ENCODE measurements at regions not wholly inside any gene's neighbourhood (a gene's known extent, or its start where the extent isn't known, plus 50 kb on each side); places are given as distances from the start of the nearest gene placed in this dataset.
"Not testable (repeated sequence)": the region's sequence is repeated elsewhere in the genome, so short reads cannot be mapped to it uniquely, and the experiment has no call there.

DNA sequence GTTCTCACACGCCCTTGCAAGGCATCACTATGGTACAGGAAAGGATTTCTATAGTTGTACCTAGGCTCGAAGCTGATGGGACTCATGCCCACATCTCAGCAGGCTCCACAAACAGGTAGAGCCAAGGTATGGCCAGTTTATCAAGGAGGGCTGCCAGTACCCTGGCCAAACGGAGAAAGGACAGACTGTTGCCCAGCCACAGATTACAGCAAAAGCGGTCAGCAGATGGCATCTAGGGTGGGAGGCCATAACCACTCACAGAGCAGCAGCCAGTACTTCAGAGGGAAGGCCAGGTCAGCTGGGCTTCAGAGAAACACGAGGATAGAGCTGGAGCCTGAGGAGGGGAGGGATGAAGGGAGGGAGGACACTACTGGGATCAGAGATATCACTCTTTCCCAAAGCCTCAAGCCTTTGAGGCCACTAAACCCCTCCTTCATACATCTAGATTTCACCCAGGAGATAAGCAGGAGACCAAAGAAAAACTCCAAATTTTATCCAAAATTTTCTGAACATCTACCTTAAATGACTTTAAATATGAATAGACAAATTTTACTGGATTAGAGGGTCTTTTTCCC, 904.2 kb upstream of the NXPH2 start:
- Histone ChIP-seq H3K79me2 (ENCODE audit: control insufficient read depth, insufficient read depth, low read length) (no peaks in the 10 kb centered on the region), H2AFZ (ENCODE audit: insufficient read depth, low read depth, low read length, poor library complexity, severe bottlenecking) (no peak overlapping the region), H3K4me3 (ENCODE audit: control extremely low read depth in 1 of 5, extremely low read depth in 1 of 5, insufficient read depth in 1 of 5, low read depth in 2 of 5, low read length in 4 of 5) (no peak overlapping the region), H3K27ac (ENCODE audit: low read length in 2 of 2) (no peak overlapping the region), H3K36me3 (replicated peaks in 1 of 2; ENCODE audit: control extremely low read depth in 1 of 2, control insufficient read depth in 1 of 2, extremely low read depth in 1 of 2, insufficient read depth in 2 of 2, low read length in 1 of 2) (no peaks in the 10 kb centered on the region), H3K4me1 (ENCODE audit: control insufficient read depth in 2 of 2, insufficient read depth in 2 of 2, low read length in 2 of 2) (no peaks in the 10 kb centered on the region), H4K20me1 (ENCODE audit: control insufficient read depth, insufficient read depth, low read length, poor library complexity, severe bottlenecking) (no peaks in the 10 kb centered on the region), H3K27me3 (replicated peaks in 1 of 4; ENCODE audit: control extremely low read depth in 1 of 4, control insufficient read depth in 3 of 4, insufficient read depth in 4 of 4, low read length in 3 of 4) (no peaks in the 10 kb centered on the region), H3K4me2 (replicated peaks; ENCODE audit: low read depth, low read length, poor library complexity, severe bottlenecking) (no peak overlapping the region), H3K9ac (ENCODE audit: low read length) (no peak overlapping the region), H3K9me3 (ENCODE audit: control extremely low read depth in 1 of 3, control insufficient read depth in 2 of 3, insufficient read depth in 1 of 3, low read length in 2 of 3) (peaks cover 0 to 14% (median 0%) of the 10 kb centered on the region in 3 donors)
- TF ChIP-seq, protein P1, sequence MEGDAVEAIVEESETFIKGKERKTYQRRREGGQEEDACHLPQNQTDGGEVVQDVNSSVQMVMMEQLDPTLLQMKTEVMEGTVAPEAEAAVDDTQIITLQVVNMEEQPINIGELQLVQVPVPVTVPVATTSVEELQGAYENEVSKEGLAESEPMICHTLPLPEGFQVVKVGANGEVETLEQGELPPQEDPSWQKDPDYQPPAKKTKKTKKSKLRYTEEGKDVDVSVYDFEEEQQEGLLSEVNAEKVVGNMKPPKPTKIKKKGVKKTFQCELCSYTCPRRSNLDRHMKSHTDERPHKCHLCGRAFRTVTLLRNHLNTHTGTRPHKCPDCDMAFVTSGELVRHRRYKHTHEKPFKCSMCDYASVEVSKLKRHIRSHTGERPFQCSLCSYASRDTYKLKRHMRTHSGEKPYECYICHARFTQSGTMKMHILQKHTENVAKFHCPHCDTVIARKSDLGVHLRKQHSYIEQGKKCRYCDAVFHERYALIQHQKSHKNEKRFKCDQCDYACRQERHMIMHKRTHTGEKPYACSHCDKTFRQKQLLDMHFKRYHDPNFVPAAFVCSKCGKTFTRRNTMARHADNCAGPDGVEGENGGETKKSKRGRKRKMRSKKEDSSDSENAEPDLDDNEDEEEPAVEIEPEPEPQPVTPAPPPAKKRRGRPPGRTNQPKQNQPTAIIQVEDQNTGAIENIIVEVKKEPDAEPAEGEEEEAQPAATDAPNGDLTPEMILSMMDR (IDR thresholded peaks at IDR 0.05): no peak
- TF ChIP-seq EZH2 (IDR thresholded peaks at IDR 0.05; ENCODE audit: borderline replicate concordance, insufficient read depth, low read depth, low read length, poor library complexity, severe bottlenecking): no peak
- ATAC-seq (ENCODE audit: low read depth) (no peak), DNase-seq (no peak)
- peaks cover 3% of the 10 kb centered on the region for H3K9me3 Mint-ChIP-seq (ENCODE audit: insufficient read depth)
- CTCF ChIA-PET: no interaction called here
- no peaks in the 10 kb centered on the region for H3K4me1 Mint-ChIP-seq
- intact Hi-C loops (cut with micrococcal nuclease): no loop called here
- POLR2A ChIA-PET: no interaction called here
- WGBS (ENCODE audit: insufficient coverage): 79% methylated on average over 3 of the region's 5 CpGs
- no peak overlapping the region for H3K4me3 Mint-ChIP-seq
- H3K27ac Mint-ChIP-seq: no peak overlapping the region
- H3K27me3 Mint-ChIP-seq: no peaks in the 10 kb centered on the region

DNA sequence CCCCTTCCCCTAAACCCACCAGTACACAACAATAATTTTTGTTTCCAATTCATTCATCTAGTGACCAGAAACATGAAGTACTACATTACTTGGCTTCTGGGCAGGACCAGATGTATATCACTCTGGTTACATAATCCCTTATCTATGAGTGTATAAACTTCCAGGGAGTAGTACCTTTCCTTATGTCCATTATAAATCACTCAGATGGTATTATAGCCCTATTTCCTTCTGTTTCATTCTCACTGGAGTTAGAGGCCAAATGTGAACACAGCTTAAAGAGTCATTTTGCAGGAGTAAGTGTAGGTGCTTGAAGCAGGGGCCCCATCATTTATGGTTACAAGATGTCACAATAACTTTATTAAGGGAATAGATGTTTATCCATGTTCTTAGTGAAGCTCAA, 894.4 kb upstream of the NXPH2 start:
- H3K27ac ChIP-seq (ENCODE audit: low read length in 2 of 2): no peak overlapping the region
- ATAC-seq (ENCODE audit: low read depth) (no peak), DNase-seq (no peak)
- H2AFZ ChIP-seq (ENCODE audit: insufficient read depth, low read depth, low read length, poor library complexity, severe bottlenecking): no peak overlapping the region
- no peak overlapping the region for H3K4me3 ChIP-seq (ENCODE audit: control extremely low read depth in 1 of 5, extremely low read depth in 1 of 5, insufficient read depth in 1 of 5, low read depth in 2 of 5, low read length in 4 of 5)
- no peaks in the 10 kb centered on the region for H3K4me1 Mint-ChIP-seq
- H3K4me2 ChIP-seq (replicated peaks; ENCODE audit: low read depth, low read length, poor library complexity, severe bottlenecking): no peak overlapping the region
- POLR2A ChIA-PET: no interaction called here
- H3K9me3 ChIP-seq (ENCODE audit: control extremely low read depth in 1 of 3, control insufficient read depth in 2 of 3, insufficient read depth in 1 of 3, low read length in 2 of 3): no peaks in the 10 kb centered on the region
- TF ChIP-seq EZH2 (IDR thresholded peaks at IDR 0.05; ENCODE audit: borderline replicate concordance, insufficient read depth, low read depth, low read length, poor library complexity, severe bottlenecking): no peak
- TF ChIP-seq, protein P1 (IDR thresholded peaks at IDR 0.05): no peak
- no peaks in the 10 kb centered on the region for H4K20me1 ChIP-seq (ENCODE audit: control insufficient read depth, insufficient read depth, low read length, poor library complexity, severe bottlenecking)
- no peak overlapping the region for H3K27ac Mint-ChIP-seq
- H3K9ac ChIP-seq (ENCODE audit: low read length): no peak overlapping the region
- no peaks in the 10 kb centered on the region for H3K27me3 Mint-ChIP-seq
- peaks cover 1% of the 10 kb centered on the region for H3K9me3 Mint-ChIP-seq (ENCODE audit: insufficient read depth)
- H3K27me3 ChIP-seq (replicated peaks in 1 of 4; ENCODE audit: control extremely low read depth in 1 of 4, control insufficient read depth in 3 of 4, insufficient read depth in 4 of 4, low read length in 3 of 4): no peaks in the 10 kb centered on the region
- no peaks in the 10 kb centered on the region for H3K79me2 ChIP-seq (ENCODE audit: control insufficient read depth, insufficient read depth, low read length)
- H3K36me3 ChIP-seq (replicated peaks in 1 of 2; ENCODE audit: control extremely low read depth in 1 of 2, control insufficient read depth in 1 of 2, extremely low read depth in 1 of 2, insufficient read depth in 2 of 2, low read length in 1 of 2): no peaks in the 10 kb centered on the region
- no peak overlapping the region for H3K4me3 Mint-ChIP-seq
- CTCF ChIA-PET: no interaction called here
- intact Hi-C loops (cut with micrococcal nuclease): no loop called here
- no peaks in the 10 kb centered on the region for H3K4me1 ChIP-seq (ENCODE audit: control insufficient read depth in 2 of 2, insufficient read depth in 2 of 2, low read length in 2 of 2)

DNA sequence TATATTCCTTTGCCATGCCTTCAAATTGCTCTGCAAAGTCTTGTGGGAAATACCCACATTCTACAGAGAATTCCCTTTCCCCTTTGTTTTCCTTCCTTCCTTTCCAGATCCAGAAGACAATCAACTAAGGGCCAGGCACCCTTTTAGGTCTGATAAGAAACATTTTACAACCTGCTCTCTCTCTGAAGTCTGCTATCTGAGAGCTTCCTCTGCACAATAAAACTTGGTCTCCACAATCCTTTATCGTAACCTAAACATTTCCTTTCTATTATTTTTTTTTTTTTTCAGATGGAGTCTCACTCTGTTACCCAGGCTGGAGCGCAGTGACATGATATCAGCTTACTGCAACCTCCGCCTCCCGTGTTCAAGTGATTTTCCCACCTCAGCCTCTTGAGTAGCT, 893.3 kb upstream of the NXPH2 start:
- H4K20me1 ChIP-seq (ENCODE audit: control insufficient read depth, insufficient read depth, low read length, poor library complexity, severe bottlenecking); H3K4me1 Mint-ChIP-seq; H3K4me3 ChIP-seq (ENCODE audit: control extremely low read depth in 1 of 5, extremely low read depth in 1 of 5, insufficient read depth in 1 of 5, low read depth in 2 of 5, low read length in 4 of 5); H2AFZ ChIP-seq (ENCODE audit: insufficient read depth, low read depth, low read length, poor library complexity, severe bottlenecking); H3K4me1 ChIP-seq (ENCODE audit: control insufficient read depth in 2 of 2, insufficient read depth in 2 of 2, low read length in 2 of 2); H3K9me3 ChIP-seq (ENCODE audit: control extremely low read depth in 1 of 3, control insufficient read depth in 2 of 3, insufficient read depth in 1 of 3, low read length in 2 of 3); H3K27me3 Mint-ChIP-seq; H3K9me3 Mint-ChIP-seq (ENCODE audit: insufficient read depth); H3K79me2 ChIP-seq (ENCODE audit: control insufficient read depth, insufficient read depth, low read length); H3K4me3 Mint-ChIP-seq; H3K27me3 ChIP-seq (replicated peaks in 1 of 4; ENCODE audit: control extremely low read depth in 1 of 4, control insufficient read depth in 3 of 4, insufficient read depth in 4 of 4, low read length in 3 of 4); H3K36me3 ChIP-seq (replicated peaks in 1 of 2; ENCODE audit: control extremely low read depth in 1 of 2, control insufficient read depth in 1 of 2, extremely low read depth in 1 of 2, insufficient read depth in 2 of 2, low read length in 1 of 2); H3K27ac Mint-ChIP-seq; CTCF ChIA-PET; ATAC-seq (ENCODE audit: low read depth); H3K27ac ChIP-seq (ENCODE audit: low read length in 2 of 2); DNase-seq; intact Hi-C loops (cut with micrococcal nuclease); POLR2A ChIA-PET; H3K4me2 ChIP-seq (replicated peaks; ENCODE audit: low read depth, low read length, poor library complexity, severe bottlenecking); H3K9ac ChIP-seq (ENCODE audit: low read length): not testable (repeated sequence)
- WGBS (ENCODE audit: insufficient coverage): 67% methylated on average over 1 of the region's 4 CpGs

Data from B cell (primary cell).